ENCODE measurements at regions not wholly inside any gene's neighbourhood (a gene's known extent, or its start where the extent isn't known, plus 50 kb on each side); places are given as distances from the start of the nearest gene placed in this dataset.

- TF ChIP-seq EZH2phosphoT487 (IDR thresholded peaks at IDR 0.05; ENCODE audit: borderline replicate concordance, low read length) (no peak), CTCF (IDR thresholded peaks at IDR 0.05; ENCODE audit: low read depth, low read length, poor library complexity, severe bottlenecking) (no peak)
Measured at GRCh38 chr6:164079275-164079600, 664.7 kb downstream of the QKI start.
